SK-N-SH treated with all-trans-retinoic acid at 6 μM for 48 hours (cell line): ENCODE measurements at regions not wholly inside any gene's neighbourhood (a gene's known extent, or its start where the extent isn't known, plus 50 kb on each side); places are given as distances from the start of the nearest gene placed in this dataset.
"Not testable (repeated sequence)": the region's sequence is repeated elsewhere in the genome, so short reads cannot be mapped to it uniquely, and the experiment has no call there.

ENCODE experiments used
- ARNTL ChIP-seq: fragments of 450-650 bp; formaldehyde crosslinking; IDR thresholded peaks from 2 replicates; pipeline ENCODE4 v1.5.0; 2020; ENCODE audit warnings: low read depth, mild to moderate bottlenecking, moderate library complexity, borderline replicate concordance
- OSR1 ChIP-seq: fragments of 250-450 bp; sonication (Bioruptor Pico); IDR thresholded peaks from 2 replicates; pipeline ENCODE4 v1.8.0; 2022; ENCODE audit warnings: moderate library complexity, mild to moderate bottlenecking, inconsistent platforms
- PPARA ChIP-seq: fragments of 250-450 bp; sonication (Bioruptor Pico); IDR thresholded peaks from 2 replicates; pipeline ENCODE4 v1.5.0; 2020; ENCODE audit warnings: mild to moderate bottlenecking, borderline replicate concordance
- RARB ChIP-seq: fragments of 250-450 bp; sonication (Bioruptor Pico); IDR thresholded peaks from 2 replicates; pipeline ENCODE4 v1.8.0; 2021; ENCODE audit warnings: mild to moderate bottlenecking, moderate library complexity
- SNAI2 ChIP-seq: fragments of 250-450 bp; sonication (Bioruptor Pico); IDR thresholded peaks from 2 replicates; pipeline ENCODE4 v1.5.0; 2020; ENCODE audit warnings: mild to moderate bottlenecking, moderate library complexity
- TCF4 ChIP-seq: fragments of 250-450 bp; sonication (Bioruptor Pico); IDR thresholded peaks from 2 replicates; pipeline ENCODE4 v1.8.0; 2021; ENCODE audit warnings: mild to moderate bottlenecking, moderate library complexity, borderline replicate concordance
- TOX ChIP-seq: fragments of 250-450 bp; sonication (Bioruptor Pico); IDR thresholded peaks from 2 replicates; pipeline ENCODE4 v1.8.0; 2021; ENCODE audit warnings: mild to moderate bottlenecking, moderate library complexity, borderline replicate concordance
- ZC3H10 ChIP-seq: fragments of 250-450 bp; sonication (Bioruptor Pico); IDR thresholded peaks from 2 replicates; pipeline ENCODE4 v1.5.1; 2021; ENCODE audit warnings: mild to moderate bottlenecking, moderate library complexity
- ZNF565 ChIP-seq: fragments of 450-650 bp; formaldehyde crosslinking; conservative IDR thresholded peaks from 2 replicates; pipeline ENCODE4 v1.5.0; 2020; ENCODE audit warnings: low read depth, mild to moderate bottlenecking, moderate library complexity
- ZNF8 ChIP-seq: fragments of 450-650 bp; formaldehyde crosslinking; IDR thresholded peaks from 2 replicates; pipeline ENCODE4 v1.5.0; 2020; ENCODE audit warnings: mild to moderate bottlenecking, moderate library complexity
- TF ChIP-seq, protein P1 (sequence below): fragments of 250-450 bp; sonication (Bioruptor Pico); IDR thresholded peaks from 2 replicates; pipeline ENCODE4 v1.5.0; 2020; ENCODE audit warnings: mild to moderate bottlenecking, moderate library complexity
- TF ChIP-seq, protein P2 (sequence below): fragments of 250-450 bp; sonication (Bioruptor Pico); IDR thresholded peaks from 2 replicates; pipeline ENCODE4 v1.8.0; 2020; ENCODE audit warnings: mild to moderate bottlenecking, moderate library complexity, borderline replicate concordance

DNA sequence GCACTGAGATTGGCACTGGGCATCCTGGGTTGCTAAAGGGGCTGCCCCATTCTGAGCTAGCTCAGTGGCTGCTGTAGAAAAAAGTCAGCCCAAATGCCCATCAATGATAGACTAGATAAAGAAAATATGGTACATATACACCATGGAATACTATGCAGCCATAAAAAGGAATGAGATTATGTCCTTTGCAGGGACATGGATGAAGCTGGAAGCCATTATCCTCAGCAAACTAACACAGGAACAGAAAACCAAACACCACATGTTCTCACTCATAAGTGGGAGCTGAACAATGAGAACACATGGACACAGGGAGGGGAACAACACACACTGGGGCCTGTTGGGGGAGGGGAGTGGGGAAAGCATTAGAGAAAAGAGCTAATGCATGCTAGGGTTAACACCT, 185.3 kb upstream of the JUN start:
- TF ChIP-seq RARB (CRISPR knock-in tag); TCF4 (CRISPR knock-in tag); ARNTL (CRISPR knock-in tag); ZNF565 (CRISPR knock-in tag); ZC3H10 (CRISPR knock-in tag); PPARA (CRISPR knock-in tag); OSR1 (CRISPR knock-in tag); SNAI2; TOX (CRISPR knock-in tag): not testable (repeated sequence)
- 0 out of 2 replicates have a peak, but pooled peaks have one; percentile 16 for TF ChIP-seq ZNF8 (CRISPR knock-in tag)
- TF ChIP-seq, protein P1, sequence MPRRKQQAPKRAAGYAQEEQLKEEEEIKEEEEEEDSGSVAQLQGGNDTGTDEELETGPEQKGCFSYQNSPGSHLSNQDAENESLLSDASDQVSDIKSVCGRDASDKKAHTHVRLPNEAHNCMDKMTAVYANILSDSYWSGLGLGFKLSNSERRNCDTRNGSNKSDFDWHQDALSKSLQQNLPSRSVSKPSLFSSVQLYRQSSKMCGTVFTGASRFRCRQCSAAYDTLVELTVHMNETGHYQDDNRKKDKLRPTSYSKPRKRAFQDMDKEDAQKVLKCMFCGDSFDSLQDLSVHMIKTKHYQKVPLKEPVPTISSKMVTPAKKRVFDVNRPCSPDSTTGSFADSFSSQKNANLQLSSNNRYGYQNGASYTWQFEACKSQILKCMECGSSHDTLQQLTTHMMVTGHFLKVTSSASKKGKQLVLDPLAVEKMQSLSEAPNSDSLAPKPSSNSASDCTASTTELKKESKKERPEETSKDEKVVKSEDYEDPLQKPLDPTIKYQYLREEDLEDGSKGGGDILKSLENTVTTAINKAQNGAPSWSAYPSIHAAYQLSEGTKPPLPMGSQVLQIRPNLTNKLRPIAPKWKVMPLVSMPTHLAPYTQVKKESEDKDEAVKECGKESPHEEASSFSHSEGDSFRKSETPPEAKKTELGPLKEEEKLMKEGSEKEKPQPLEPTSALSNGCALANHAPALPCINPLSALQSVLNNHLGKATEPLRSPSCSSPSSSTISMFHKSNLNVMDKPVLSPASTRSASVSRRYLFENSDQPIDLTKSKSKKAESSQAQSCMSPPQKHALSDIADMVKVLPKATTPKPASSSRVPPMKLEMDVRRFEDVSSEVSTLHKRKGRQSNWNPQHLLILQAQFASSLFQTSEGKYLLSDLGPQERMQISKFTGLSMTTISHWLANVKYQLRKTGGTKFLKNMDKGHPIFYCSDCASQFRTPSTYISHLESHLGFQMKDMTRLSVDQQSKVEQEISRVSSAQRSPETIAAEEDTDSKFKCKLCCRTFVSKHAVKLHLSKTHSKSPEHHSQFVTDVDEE (CRISPR knock-in tag) = not testable (repeated sequence)
- TF ChIP-seq, protein P2, sequence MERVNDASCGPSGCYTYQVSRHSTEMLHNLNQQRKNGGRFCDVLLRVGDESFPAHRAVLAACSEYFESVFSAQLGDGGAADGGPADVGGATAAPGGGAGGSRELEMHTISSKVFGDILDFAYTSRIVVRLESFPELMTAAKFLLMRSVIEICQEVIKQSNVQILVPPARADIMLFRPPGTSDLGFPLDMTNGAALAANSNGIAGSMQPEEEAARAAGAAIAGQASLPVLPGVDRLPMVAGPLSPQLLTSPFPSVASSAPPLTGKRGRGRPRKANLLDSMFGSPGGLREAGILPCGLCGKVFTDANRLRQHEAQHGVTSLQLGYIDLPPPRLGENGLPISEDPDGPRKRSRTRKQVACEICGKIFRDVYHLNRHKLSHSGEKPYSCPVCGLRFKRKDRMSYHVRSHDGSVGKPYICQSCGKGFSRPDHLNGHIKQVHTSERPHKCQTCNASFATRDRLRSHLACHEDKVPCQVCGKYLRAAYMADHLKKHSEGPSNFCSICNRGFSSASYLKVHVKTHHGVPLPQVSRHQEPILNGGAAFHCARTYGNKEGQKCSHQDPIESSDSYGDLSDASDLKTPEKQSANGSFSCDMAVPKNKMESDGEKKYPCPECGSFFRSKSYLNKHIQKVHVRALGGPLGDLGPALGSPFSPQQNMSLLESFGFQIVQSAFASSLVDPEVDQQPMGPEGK (CRISPR knock-in tag) = not testable (repeated sequence)
